Caco-2 (cell line): ENCODE measurements at regions not wholly inside any gene's neighbourhood (a gene's known extent, or its start where the extent isn't known, plus 50 kb on each side); places are given as distances from the start of the nearest gene placed in this dataset.

ENCODE experiments used
- BruUV-seq: library from RNA; stranded (reverse); fragments of 400-500 nt; replicated peaks from 2 replicates; lab custom pipeline; 2021; lab: Mats Ljungman, UMichigan
- CTCF ChIA-PET: fragments of 300-600 bp; sonication (Branson Sonifier 250); formaldehyde crosslinking; loops from one replicate; lab custom pipeline; 2022; ENCODE audit warnings: antibody characterized with exemption; lab: Charles Lee
- POLR2A ChIA-PET: fragments of 300-600 bp; sonication (Branson Sonifier 250); formaldehyde crosslinking; loops from one replicate; lab custom pipeline; 2022; ENCODE audit warnings: antibody characterized with exemption; lab: Charles Lee
- DNase-seq, 2 experiments: peaks; one replicate each; pipeline versions ENCODE4 v3.0.0 to v3.0.0-alpha.2; 2020 to 2022
- H3K27me3 ChIP-seq: replicated peaks from 2 replicates; pipeline ENCODE4 v1.6.0; 2011; ENCODE audit warnings: low read length; ENCODE audit not compliant: control insufficient read depth, insufficient read depth
- H3K36me3 ChIP-seq: 2 replicates; pipeline ENCODE4 v1.5.1; 2011; ENCODE audit warnings: low read length; ENCODE audit not compliant: control insufficient read depth, insufficient read depth
- H3K4me1 ChIP-seq: fragments of 250-450 bp; sonication (Bioruptor Pico); 2 replicates; pipeline ENCODE4 v1.5.1; 2020; ENCODE audit warnings: mild to moderate bottlenecking
- H3K4me3 ChIP-seq: 2 replicates; pipeline ENCODE4 v1.5.1; 2011; ENCODE audit warnings: low read depth, mild to moderate bottlenecking, control low read depth, low read length
- H3K9me3 ChIP-seq: fragments of 250-450 bp; sonication (Bioruptor Pico); 2 replicates; pipeline ENCODE4 v1.5.1; 2020; ENCODE audit warnings: mild to moderate bottlenecking, moderate library complexity
- H3K27ac Mint-ChIP-seq: one replicate; pipeline ENCODE4 v1.8.0; 2022; ENCODE audit warnings: mixed read lengths; ENCODE audit not compliant: unreplicated experiment
- H3K27me3 Mint-ChIP-seq: one replicate; pipeline ENCODE4 v1.8.0; 2022; ENCODE audit warnings: mixed read lengths; ENCODE audit not compliant: insufficient read depth, unreplicated experiment
- H3K36me3 Mint-ChIP-seq: one replicate; pipeline ENCODE4 v1.8.0; 2022; ENCODE audit warnings: mild to moderate bottlenecking, mixed read lengths; ENCODE audit not compliant: insufficient read depth, unreplicated experiment
- H3K4me1 Mint-ChIP-seq: one replicate; pipeline ENCODE4 v1.8.0; 2022; ENCODE audit warnings: low read depth, mixed read lengths; ENCODE audit not compliant: unreplicated experiment
- H3K4me3 Mint-ChIP-seq: one replicate; pipeline ENCODE4 v1.8.0; 2022; ENCODE audit warnings: mild to moderate bottlenecking, moderate library complexity, mixed read lengths; ENCODE audit not compliant: unreplicated experiment
- H3K9me3 Mint-ChIP-seq: one replicate; pipeline ENCODE4 v1.8.0; 2022; ENCODE audit warnings: mixed read lengths; ENCODE audit not compliant: unreplicated experiment
- CTCF ChIP-seq, 2 experiments: fragments of 200-600 bp in 1 of 2; IDR thresholded peaks; 1 replicate in 1 of 2; 2 replicates in 1 of 2; pipeline versions ENCODE4 v1.5.1 to v1.8.0; 2011 to 2022; ENCODE audit warnings: antibody characterized with exemption in 1 of 2, control low read depth in 1 of 2, inconsistent platforms in 1 of 2, low read depth in 1 of 2, low read length in 1 of 2, mild to moderate bottlenecking in 1 of 2, moderate library complexity in 1 of 2; ENCODE audit not compliant: insufficient read depth in 1 of 2, severe bottlenecking in 1 of 2, unreplicated experiment in 1 of 2
- intact Hi-C: fragments of 100-400 bp; cut with micrococcal nuclease; formaldehyde crosslinking; loops from one replicate; pipeline ENCODE4 v1.10.0; 2022; ENCODE audit not compliant: unreplicated experiment

GRCh38 chrX:42497356-42497755 lies 280.6 kb downstream of the PPP1R2C start:
- Histone ChIP-seq H3K27me3 (no peaks in the 10 kb centered on the region), H3K4me1 (no peaks in the 10 kb centered on the region), H3K9me3 (no peaks in the 10 kb centered on the region), H3K4me3 (no peak overlapping the region), H3K36me3 (no peaks in the 10 kb centered on the region)
- Mint-ChIP-seq H3K4me3 (no peak overlapping the region), H3K27me3 (no peaks in the 10 kb centered on the region), H3K4me1 (no peaks in the 10 kb centered on the region), H3K9me3 (no peaks in the 10 kb centered on the region), H3K36me3 (no peaks in the 10 kb centered on the region), H3K27ac (no peak overlapping the region)
- intact Hi-C loops = no loop called here
- no peak for TF ChIP-seq CTCF (IDR thresholded peaks at IDR 0.05; ENCODE audit: insufficient read depth in 1 of 2, low read depth in 1 of 2, low read length in 1 of 2, severe bottlenecking in 1 of 2, unreplicated experiment in 1 of 2)
- no peak for DNase-seq
- POLR2A ChIA-PET = no interaction called here
- CTCF ChIA-PET = no interaction called here
- no TSS peak for BruUV-seq

DNA sequence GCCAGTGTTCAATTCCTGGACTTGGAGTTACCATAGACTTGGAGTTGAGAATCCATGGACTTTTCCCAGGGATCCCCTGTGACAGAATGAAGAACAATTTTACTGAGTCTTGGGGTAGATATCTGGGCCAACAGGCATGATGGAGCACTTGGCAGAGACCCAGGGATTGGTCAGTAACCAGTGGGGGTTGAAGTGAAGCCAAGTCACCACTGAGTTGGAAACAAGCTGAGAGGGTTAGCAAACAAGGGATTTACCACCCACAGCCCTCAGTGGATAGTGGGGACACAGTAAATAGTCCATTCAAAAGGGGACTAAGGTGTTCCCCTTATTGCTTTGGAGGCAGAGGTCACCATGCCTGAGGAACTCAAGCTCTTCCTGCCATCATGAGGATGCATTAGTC lies 281.7 kb downstream of the PPP1R2C start:
- BruUV-seq = no TSS peak
- Histone ChIP-seq H3K27me3 (no peaks in the 10 kb centered on the region), H3K36me3 (no peaks in the 10 kb centered on the region), H3K4me1 (no peaks in the 10 kb centered on the region), H3K9me3 (no peaks in the 10 kb centered on the region), H3K4me3 (no peak overlapping the region)
- Mint-ChIP-seq H3K9me3 (no peaks in the 10 kb centered on the region), H3K27me3 (no peaks in the 10 kb centered on the region), H3K27ac (no peak overlapping the region), H3K4me3 (no peak overlapping the region), H3K4me1 (no peaks in the 10 kb centered on the region), H3K36me3 (no peaks in the 10 kb centered on the region)
- DNase-seq = no peak
- intact Hi-C loops = no loop called here
- TF ChIP-seq CTCF (IDR thresholded peaks at IDR 0.05; ENCODE audit: insufficient read depth in 1 of 2, low read depth in 1 of 2, low read length in 1 of 2, severe bottlenecking in 1 of 2, unreplicated experiment in 1 of 2) = no peak
- ChIA-PET POLR2A (no interaction called here), CTCF (no interaction called here)

DNA sequence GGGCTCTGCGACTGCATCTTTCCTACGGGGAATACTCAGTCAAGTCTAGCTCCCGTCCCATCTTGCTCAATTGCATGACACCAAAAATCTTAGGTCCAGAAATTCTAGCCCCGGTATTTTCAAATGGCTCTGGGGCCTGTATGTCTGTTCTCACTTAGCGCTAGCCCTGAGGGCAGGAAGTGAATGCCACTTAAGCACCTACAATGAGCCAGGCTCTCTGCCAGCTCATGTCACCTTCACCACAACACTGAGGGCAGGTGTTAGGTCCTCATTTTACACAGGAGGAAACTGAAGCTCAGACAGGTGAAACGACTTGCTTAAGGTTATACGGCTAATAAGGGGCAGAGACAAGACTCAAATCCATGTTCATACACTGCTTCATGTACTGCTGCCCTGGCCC lies 282.8 kb downstream of the PPP1R2C start:
- H3K4me1 ChIP-seq = no peaks in the 10 kb centered on the region
- no peaks in the 10 kb centered on the region for H3K4me1 Mint-ChIP-seq
- TF ChIP-seq CTCF (IDR thresholded peaks at IDR 0.05; ENCODE audit: insufficient read depth in 1 of 2, low read depth in 1 of 2, low read length in 1 of 2, severe bottlenecking in 1 of 2, unreplicated experiment in 1 of 2) = no peak
- H3K4me3 Mint-ChIP-seq = no peak overlapping the region
- POLR2A ChIA-PET = no interaction called here
- DNase-seq = no peak
- H3K36me3 Mint-ChIP-seq = no peaks in the 10 kb centered on the region
- no TSS peak for BruUV-seq
- no peaks in the 10 kb centered on the region for H3K27me3 Mint-ChIP-seq
- H3K27ac Mint-ChIP-seq = no peak overlapping the region
- intact Hi-C loops = no loop called here
- no peaks in the 10 kb centered on the region for H3K27me3 ChIP-seq
- H3K9me3 ChIP-seq = no peaks in the 10 kb centered on the region
- no peaks in the 10 kb centered on the region for H3K9me3 Mint-ChIP-seq
- no peaks in the 10 kb centered on the region for H3K36me3 ChIP-seq
- CTCF ChIA-PET = no interaction called here
- no peak overlapping the region for H3K4me3 ChIP-seq
